GM06990 (cell line): ENCODE measurements at regions not wholly inside any gene's neighbourhood (a gene's known extent, or its start where the extent isn't known, plus 50 kb on each side); places are given as distances from the start of the nearest gene placed in this dataset.

Source experiments
- DNase-seq: peaks from one replicate; pipeline ENCODE4 v3.0.0-alpha.2; 2011; ENCODE audit not compliant: insufficient read length; ENCODE audit errors: extremely low read depth
- H3K27me3 ChIP-seq: replicated peaks from 2 replicates; pipeline ENCODE4 v1.6.0; 2011; ENCODE audit warnings: low read length; ENCODE audit not compliant: control insufficient read depth, insufficient read depth
- H3K36me3 ChIP-seq: 2 replicates; pipeline ENCODE4 v1.5.1; 2011; ENCODE audit warnings: low read length; ENCODE audit not compliant: control insufficient read depth, insufficient read depth
- H3K4me3 ChIP-seq: replicated peaks from 2 replicates; pipeline ENCODE4 v1.5.1; 2011; ENCODE audit warnings: low read depth, mild to moderate bottlenecking, control low read depth, low read length
- TF ChIP-seq, protein P1 (sequence below): IDR thresholded peaks from 2 replicates; pipeline ENCODE4 v1.5.1; 2011; ENCODE audit warnings: low read length, control low read depth, mild to moderate bottlenecking, inconsistent platforms; ENCODE audit not compliant: insufficient read depth, poor library complexity, severe bottlenecking

DNA sequence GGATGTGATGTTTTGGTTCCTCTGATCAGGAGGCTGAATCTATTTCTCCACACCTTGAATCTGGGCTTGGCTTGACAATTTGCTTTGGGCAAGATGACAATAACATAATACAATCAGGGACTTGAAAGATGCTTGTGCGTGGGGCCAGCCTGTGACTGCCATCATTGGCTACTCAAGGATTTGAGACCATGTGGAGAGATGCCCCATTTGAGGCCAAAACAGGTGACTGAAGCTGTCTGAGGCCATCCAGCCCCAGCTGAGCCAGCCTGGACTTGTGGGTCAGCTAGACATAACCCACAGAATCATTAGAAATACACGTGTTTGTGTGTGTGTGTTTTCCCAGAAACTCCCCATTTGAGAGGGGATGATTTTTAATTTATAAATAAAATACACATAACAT lies 421.5 kb downstream of the PTPRU start:
- TF ChIP-seq, protein P1, sequence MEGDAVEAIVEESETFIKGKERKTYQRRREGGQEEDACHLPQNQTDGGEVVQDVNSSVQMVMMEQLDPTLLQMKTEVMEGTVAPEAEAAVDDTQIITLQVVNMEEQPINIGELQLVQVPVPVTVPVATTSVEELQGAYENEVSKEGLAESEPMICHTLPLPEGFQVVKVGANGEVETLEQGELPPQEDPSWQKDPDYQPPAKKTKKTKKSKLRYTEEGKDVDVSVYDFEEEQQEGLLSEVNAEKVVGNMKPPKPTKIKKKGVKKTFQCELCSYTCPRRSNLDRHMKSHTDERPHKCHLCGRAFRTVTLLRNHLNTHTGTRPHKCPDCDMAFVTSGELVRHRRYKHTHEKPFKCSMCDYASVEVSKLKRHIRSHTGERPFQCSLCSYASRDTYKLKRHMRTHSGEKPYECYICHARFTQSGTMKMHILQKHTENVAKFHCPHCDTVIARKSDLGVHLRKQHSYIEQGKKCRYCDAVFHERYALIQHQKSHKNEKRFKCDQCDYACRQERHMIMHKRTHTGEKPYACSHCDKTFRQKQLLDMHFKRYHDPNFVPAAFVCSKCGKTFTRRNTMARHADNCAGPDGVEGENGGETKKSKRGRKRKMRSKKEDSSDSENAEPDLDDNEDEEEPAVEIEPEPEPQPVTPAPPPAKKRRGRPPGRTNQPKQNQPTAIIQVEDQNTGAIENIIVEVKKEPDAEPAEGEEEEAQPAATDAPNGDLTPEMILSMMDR: no peak
- DNase-seq: no peak
- H3K36me3 ChIP-seq: no peaks in the 10 kb centered on the region
- no peak overlapping the region for H3K4me3 ChIP-seq
- H3K27me3 ChIP-seq: no peaks in the 10 kb centered on the region

DNA sequence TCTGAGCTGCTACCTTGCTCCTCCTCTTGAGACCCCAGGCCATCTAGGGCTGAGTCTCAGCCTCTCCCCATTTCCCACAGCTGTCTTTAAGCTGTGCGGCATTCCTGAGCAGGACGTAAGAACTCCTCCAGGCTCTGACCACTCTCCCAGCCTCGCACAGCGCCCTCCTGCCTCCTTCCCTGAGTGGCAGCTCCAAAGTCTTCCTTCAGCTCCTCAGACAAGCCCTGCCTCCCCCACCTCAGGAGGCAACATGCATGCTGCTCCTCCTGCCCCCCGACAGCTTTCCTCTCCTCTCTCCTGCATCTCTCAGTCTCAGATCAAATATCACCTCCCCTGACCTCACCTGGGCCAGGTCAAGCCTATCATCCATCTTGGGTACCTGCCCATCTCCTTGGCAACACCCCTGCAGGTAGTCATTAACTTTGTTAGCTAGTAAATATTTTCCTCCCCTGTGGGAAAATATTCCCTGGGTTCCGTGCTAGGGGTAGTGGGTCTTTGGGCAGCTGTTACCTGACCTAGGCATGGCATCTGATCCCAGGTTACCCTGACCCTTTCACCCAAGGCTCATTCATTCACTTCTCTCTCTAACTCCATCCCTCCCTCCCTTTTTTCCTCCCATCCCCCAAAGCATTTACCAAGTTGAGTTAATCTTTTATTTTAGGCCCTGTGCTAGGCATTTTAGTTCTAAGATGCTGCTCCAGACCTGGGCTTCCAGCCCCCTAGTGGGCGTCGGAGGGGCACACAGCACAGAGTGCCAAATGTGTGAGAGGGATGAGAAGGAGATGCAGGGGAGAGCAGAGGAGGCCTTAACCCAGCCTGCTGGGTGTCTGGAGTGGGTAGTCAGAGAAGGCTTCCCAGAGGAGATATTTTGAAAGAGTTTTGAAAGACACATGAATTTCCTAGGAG lies 419.9 kb downstream of the PTPRU start:
- TF ChIP-seq, protein P1: peak; percentile 67
- H3K4me3 ChIP-seq: no peak overlapping the region
- no peaks in the 10 kb centered on the region; the same call in 1 of the 2 replicates for H3K27me3 ChIP-seq
- peak; percentile 23 for DNase-seq
- H3K36me3 ChIP-seq: no peaks in the 10 kb centered on the region

DNA sequence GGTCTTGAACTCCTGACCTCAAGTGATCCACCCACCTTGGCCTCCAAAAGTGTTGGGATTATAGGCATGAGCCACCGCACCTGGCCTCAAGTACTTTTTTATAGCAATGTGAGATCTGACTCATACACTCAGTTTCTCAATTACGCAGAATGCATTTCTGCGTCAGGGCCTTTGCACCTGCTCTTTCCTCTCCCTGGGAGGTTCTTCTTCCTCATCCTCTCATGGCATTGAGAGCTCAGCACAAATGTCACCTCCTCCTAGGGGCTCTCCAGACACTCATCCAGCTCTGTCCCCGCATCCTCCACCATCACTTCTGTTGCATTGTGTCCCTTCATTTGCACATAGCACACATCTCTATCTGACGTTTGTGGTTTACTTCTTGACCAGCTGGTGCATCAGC lies 418.8 kb downstream of the PTPRU start:
- peak; percentile 44 for DNase-seq
- Histone ChIP-seq H3K27me3 (no peaks in the 10 kb centered on the region; the same call in 1 of the 2 replicates), H3K36me3 (no peaks in the 10 kb centered on the region), H3K4me3 (no peak overlapping the region)
- TF ChIP-seq, protein P1: no peak

DNA sequence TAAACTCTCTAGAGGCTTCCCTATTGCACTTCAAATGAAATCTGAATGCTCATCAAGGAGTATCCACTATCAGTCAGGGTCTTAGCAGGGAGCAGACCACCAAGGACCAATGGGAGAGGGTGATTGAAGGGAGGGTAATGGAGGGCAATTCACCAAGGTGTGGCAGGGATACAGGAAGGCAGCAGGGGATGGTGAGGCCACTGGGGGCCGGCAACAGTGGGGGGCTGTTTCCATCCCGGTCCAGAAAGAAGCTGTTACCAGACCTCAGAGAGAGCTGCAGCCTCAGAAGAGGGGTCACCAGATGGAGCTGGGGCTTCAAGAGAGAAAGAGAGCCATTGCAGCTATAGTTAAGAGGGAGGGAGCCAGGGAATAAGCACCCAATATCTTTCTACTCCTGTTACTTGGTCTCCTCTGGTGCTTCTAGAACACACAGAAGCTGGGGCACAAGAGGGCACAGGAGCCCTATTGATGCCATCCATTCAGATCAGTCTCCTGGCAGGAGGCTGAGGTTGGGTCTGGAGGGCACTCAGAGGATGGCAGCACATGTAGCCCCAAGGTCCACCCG lies 417.6 kb downstream of the PTPRU start:
- TF ChIP-seq, protein P1: no peak
- no peak for DNase-seq
- Histone ChIP-seq H3K36me3 (no peaks in the 10 kb centered on the region), H3K4me3 (no peak overlapping the region), H3K27me3 (no peaks in the 10 kb centered on the region; the same call in none of the 2 replicates)

DNA sequence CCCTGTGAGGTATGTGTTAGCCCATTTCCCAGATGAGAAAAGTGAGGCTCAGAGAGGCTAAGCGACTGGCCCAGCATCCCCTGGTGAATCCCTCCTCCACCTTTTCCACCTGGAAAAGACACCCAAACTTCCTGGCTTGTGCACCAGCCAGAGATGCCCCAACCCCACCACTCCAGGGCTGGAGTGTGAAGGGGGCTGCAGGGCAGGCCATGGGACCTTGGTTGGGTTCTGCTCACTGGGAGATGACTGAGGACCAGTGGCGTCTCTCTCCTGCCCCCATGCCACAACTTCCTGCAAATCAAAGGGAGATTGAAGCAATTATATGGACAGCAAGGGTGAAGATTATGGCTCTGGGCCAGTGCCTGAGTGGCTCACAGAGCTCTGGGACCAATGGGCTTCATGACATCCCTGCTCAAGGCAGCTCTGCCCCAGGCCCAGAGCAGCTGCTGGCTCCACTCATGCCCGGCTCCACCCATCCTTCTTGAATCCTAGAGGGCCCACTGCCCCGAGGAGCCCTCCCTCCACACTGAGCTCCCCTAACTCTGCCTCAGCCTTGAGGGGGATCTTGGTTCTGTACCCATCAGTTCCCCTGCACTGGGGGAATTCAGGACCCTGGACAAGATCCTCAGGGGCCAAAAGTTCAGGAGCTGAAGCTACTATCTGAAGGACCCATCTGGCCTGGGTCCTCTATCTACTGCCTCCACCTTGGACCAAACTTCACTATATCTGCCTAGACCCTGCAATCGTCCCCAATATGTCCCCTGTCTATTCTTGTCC lies 416.9 kb downstream of the PTPRU start:
- DNase-seq: no peak
- H3K4me3 ChIP-seq: no peak overlapping the region
- H3K36me3 ChIP-seq: no peaks in the 10 kb centered on the region
- TF ChIP-seq, protein P1: no peak
- no peaks in the 10 kb centered on the region; the same call in none of the 2 replicates for H3K27me3 ChIP-seq
